ENCODE measurements at regions not wholly inside any gene's neighbourhood (a gene's known extent, or its start where the extent isn't known, plus 50 kb on each side); places are given as distances from the start of the nearest gene placed in this dataset.

DNA sequence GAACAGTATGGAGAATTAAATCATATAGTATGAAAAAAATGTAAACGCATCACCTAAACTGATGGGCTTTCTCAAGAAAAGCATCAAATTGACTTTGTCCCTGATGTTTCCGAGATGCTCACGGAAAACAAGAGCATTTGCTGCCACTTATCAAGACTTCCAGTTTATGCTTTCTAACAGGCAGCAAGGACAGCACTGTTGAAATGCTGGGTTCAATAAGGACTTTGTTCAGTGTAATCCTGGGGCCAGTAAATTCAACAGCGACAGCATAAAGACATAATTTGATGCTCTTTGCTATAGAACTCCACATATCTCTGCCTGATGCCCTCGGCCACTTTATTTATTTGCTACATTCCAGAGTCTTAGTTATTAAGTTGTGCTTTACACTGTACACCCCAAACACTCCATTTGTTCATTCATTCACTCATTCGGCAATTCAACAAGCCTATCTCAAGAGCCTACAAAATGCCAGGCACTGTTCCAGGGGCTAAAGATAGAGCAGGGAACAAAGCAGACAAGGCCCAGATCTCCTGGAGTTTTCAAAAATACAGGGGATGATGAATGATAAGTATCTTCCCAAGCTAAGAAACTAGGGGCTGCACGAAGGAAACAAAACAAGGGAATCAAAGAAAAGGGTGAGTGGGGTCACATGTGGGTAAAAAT, 294.6 kb downstream of the ZNF608 start:
- TF ChIP-seq, protein P1, sequence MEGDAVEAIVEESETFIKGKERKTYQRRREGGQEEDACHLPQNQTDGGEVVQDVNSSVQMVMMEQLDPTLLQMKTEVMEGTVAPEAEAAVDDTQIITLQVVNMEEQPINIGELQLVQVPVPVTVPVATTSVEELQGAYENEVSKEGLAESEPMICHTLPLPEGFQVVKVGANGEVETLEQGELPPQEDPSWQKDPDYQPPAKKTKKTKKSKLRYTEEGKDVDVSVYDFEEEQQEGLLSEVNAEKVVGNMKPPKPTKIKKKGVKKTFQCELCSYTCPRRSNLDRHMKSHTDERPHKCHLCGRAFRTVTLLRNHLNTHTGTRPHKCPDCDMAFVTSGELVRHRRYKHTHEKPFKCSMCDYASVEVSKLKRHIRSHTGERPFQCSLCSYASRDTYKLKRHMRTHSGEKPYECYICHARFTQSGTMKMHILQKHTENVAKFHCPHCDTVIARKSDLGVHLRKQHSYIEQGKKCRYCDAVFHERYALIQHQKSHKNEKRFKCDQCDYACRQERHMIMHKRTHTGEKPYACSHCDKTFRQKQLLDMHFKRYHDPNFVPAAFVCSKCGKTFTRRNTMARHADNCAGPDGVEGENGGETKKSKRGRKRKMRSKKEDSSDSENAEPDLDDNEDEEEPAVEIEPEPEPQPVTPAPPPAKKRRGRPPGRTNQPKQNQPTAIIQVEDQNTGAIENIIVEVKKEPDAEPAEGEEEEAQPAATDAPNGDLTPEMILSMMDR (IDR thresholded peaks at IDR 0.05), result no peak
- no peak for TF ChIP-seq POLR2A (IDR thresholded peaks at IDR 0.05)
